NCI-H2107 treated with DMSO at 0.1 percent for 48 hours (cell line): ENCODE measurements at regions not wholly inside any gene's neighbourhood (a gene's known extent, or its start where the extent isn't known, plus 50 kb on each side); places are given as distances from the start of the nearest gene placed in this dataset.

ENCODE experiments used
- DNase-seq: peaks from one replicate; lab custom pipeline; 2025; ENCODE audit not compliant: unreplicated experiment; lab: John Stamatoyannopoulos, UW

GRCh38 chr7:8932751-8933150 is 499.3 kb downstream of the NXPH1 start:
- DNase-seq, result no peak

GRCh38 chr7:8937204-8937603 is 503.8 kb downstream of the NXPH1 start:
- no peak for DNase-seq

GRCh38 chr7:8938044-8938805 is 504.8 kb downstream of the NXPH1 start:
- peak; percentile 87 for DNase-seq

- no peak for DNase-seq
These were observed 506.0 kb downstream of the NXPH1 start for GRCh38 chr7:8939446-8939845.

GRCh38 chr7:8963722-8964121 is 530.3 kb downstream of the NXPH1 start:
- DNase-seq, result no peak

GRCh38 chr7:8965177-8965576 is 531.8 kb downstream of the NXPH1 start:
- DNase-seq, result no peak

GRCh38 chr7:8973601-8974000 is 540.2 kb downstream of the NXPH1 start:
- DNase-seq, result no peak

- no peak for DNase-seq
These were observed 542.3 kb downstream of the NXPH1 start for GRCh38 chr7:8975681-8976080.

GRCh38 chr7:8982338-8982992 is 549.1 kb downstream of the NXPH1 start:
- peak; percentile 22 for DNase-seq

- no peak for DNase-seq
These were observed 551.8 kb downstream of the NXPH1 start for GRCh38 chr7:8985255-8985654.

- no peak for DNase-seq
These were observed 554.9 kb downstream of the NXPH1 start for GRCh38 chr7:8988267-8988666.

- DNase-seq, result no peak
These were observed 557.8 kb downstream of the NXPH1 start for GRCh38 chr7:8991159-8991558.

- DNase-seq, result no peak
These were observed 565.4 kb downstream of the NXPH1 start for GRCh38 chr7:8998762-8999161.

GRCh38 chr7:9013940-9014339 is 580.5 kb downstream of the NXPH1 start:
- no peak for DNase-seq

- no peak for DNase-seq
These were observed 583.9 kb downstream of the NXPH1 start for GRCh38 chr7:9017286-9017685.

GRCh38 chr7:9022456-9022855 is 589.0 kb downstream of the NXPH1 start:
- no peak for DNase-seq

GRCh38 chr7:9023675-9024294 is 590.4 kb downstream of the NXPH1 start:
- DNase-seq, result no peak

GRCh38 chr7:9026121-9026520 is 592.7 kb downstream of the NXPH1 start:
- DNase-seq, result no peak

GRCh38 chr7:9028012-9028411 is 594.6 kb downstream of the NXPH1 start:
- DNase-seq, result no peak

- DNase-seq, result peak; percentile 12
These were observed 596.5 kb downstream of the NXPH1 start for GRCh38 chr7:9029681-9030530.

GRCh38 chr7:9030976-9031375 is 597.6 kb downstream of the NXPH1 start:
- no peak for DNase-seq
